Tibial nerve (tissue), 4 donors: ENCODE measurements at regions not wholly inside any gene's neighbourhood (a gene's known extent, or its start where the extent isn't known, plus 50 kb on each side); places are given as distances from the start of the nearest gene placed in this dataset.

Experiments used
- DNase-seq, 2 donors: peaks; one replicate each; pipeline ENCODE4 v3.0.0-alpha.2; 2019; ENCODE audit warnings: low spot score in 2 of 2
- H3K27ac ChIP-seq, 4 donors: fragments of 200-600 bp; sonication (generic) in 3 of 4; one replicate each; pipeline ENCODE4 v1.5.1; 2017 to 2019; ENCODE audit warnings: mild to moderate bottlenecking in 1 of 4
- H3K27me3 ChIP-seq, 2 donors: fragments of 200-600 bp; sonication (generic) in 1 of 2; one replicate each; pipeline versions ENCODE4 v1.5.1 to v1.6.0; 2017 to 2019
- H3K36me3 ChIP-seq, 3 donors: fragments of 200-600 bp; sonication (generic); one replicate each; pipeline ENCODE4 v1.5.1; 2018 to 2019
- H3K4me1 ChIP-seq, 4 donors: fragments of 200-600 bp; sonication (generic) in 3 of 4; one replicate each; pipeline ENCODE4 v1.5.1; 2017 to 2019
- H3K4me3 ChIP-seq, 4 donors: fragments of 200-600 bp; sonication (generic) in 3 of 4; one replicate each; pipeline ENCODE4 v1.5.1; 2017 to 2019; ENCODE audit warnings: mild to moderate bottlenecking in 1 of 4, moderate library complexity in 1 of 4
- H3K9me3 ChIP-seq, 4 donors: fragments of 200-600 bp; sonication (generic) in 3 of 4; one replicate each; pipeline ENCODE4 v1.5.1; 2017 to 2019
- EP300 ChIP-seq, 2 donors: sonication (generic); formaldehyde crosslinking; IDR thresholded peaks; one replicate each; pipeline ENCODE4 v1.6.1; 2017; ENCODE audit warnings: antibody characterized with exemption in 2 of 2, mild to moderate bottlenecking in 1 of 2
- POLR2A ChIP-seq, 2 donors: fragments of 450-650 bp; IDR thresholded peaks; one replicate each; pipeline ENCODE4 v1.6.1; 2017; ENCODE audit warnings: antibody characterized with exemption in 2 of 2, mild to moderate bottlenecking in 2 of 2, moderate library complexity in 2 of 2
- WGBS, 2 donors: methylation state at CpG; one replicate each; pipeline ENCODE4 v1.1.5; 2018; 5-methylcytosine and 5-hydroxymethylcytosine counted together
- TF ChIP-seq, protein P1 (sequence below), 5 experiments: fragments of 200-600 bp in 3 of 5; fragments of 450-650 bp in 2 of 5; sonication (generic) in 3 of 5; IDR thresholded peaks; one replicate each; pipeline ENCODE4 v1.5.1; 2016 to 2019; ENCODE audit warnings: antibody characterized with exemption in 5 of 5, mild to moderate bottlenecking in 3 of 5, moderate library complexity in 2 of 5

DNA sequence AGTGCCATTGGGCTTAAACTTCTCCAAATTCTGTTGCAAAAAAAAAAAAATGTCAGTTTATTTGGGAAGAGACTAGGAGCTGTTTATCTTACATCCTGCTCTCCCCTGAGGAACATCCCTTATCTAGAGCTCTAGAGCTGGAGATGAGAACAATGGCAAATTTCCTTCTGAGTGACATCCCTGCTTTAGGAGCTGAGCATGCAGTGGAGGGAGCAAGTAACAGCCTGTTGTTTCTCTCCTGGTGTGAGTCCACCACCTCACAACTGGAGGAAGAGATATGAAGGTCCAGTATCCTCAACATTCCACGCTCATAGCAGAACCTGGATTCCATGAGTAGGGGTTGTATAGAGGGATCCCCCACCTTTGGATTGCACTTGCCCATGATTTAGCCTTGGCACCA is 676.4 kb downstream of the PCDH18 start:
- no peak for DNase-seq
- Histone ChIP-seq H3K9me3 (no peaks in the 10 kb centered on the region), H3K27me3 (no peaks in the 10 kb centered on the region), H3K4me1 (no peaks in the 10 kb centered on the region), H3K4me3 (no peak overlapping the region), H3K27ac (no peak overlapping the region), H3K36me3 (no peaks in the 10 kb centered on the region)
- no peak for TF ChIP-seq EP300 (IDR thresholded peaks at IDR 0.05)
- TF ChIP-seq, protein P1, sequence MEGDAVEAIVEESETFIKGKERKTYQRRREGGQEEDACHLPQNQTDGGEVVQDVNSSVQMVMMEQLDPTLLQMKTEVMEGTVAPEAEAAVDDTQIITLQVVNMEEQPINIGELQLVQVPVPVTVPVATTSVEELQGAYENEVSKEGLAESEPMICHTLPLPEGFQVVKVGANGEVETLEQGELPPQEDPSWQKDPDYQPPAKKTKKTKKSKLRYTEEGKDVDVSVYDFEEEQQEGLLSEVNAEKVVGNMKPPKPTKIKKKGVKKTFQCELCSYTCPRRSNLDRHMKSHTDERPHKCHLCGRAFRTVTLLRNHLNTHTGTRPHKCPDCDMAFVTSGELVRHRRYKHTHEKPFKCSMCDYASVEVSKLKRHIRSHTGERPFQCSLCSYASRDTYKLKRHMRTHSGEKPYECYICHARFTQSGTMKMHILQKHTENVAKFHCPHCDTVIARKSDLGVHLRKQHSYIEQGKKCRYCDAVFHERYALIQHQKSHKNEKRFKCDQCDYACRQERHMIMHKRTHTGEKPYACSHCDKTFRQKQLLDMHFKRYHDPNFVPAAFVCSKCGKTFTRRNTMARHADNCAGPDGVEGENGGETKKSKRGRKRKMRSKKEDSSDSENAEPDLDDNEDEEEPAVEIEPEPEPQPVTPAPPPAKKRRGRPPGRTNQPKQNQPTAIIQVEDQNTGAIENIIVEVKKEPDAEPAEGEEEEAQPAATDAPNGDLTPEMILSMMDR (IDR thresholded peaks at IDR 0.05): no peak
- no peak for TF ChIP-seq POLR2A (IDR thresholded peaks at IDR 0.05)
- WGBS, 2 donors: 90% methylated on average over 1 of the region's 1 CpG

DNA sequence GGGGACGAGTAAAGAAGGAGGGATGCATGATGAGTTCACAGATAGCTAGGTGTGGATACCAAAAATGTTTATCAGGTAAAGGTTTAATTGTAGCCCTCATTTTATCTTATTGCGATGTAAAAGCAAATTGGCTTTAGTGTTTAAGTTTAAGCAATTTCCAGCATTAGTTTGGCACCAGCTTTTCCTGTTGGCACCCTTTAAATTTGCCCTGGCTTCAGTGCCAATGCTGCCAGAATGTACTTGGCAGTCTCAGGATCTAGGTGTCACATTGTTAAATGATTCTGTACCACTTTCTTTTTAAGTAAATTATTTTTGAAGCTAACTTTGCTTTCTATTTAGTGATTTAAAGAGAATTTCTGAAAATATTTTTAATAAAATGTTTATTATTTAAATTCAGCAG is 681.8 kb downstream of the PCDH18 start:
- Histone ChIP-seq H3K36me3 (no peaks in the 10 kb centered on the region), H3K4me3 (no peak overlapping the region), H3K4me1 (no peaks in the 10 kb centered on the region), H3K9me3 (peaks cover 0 to 11% (median 0%) of the 10 kb centered on the region in 4 donors), H3K27me3 (no peaks in the 10 kb centered on the region), H3K27ac (no peak overlapping the region)
- 88 to 92% methylated on average over 2 of the region's 2 CpGs for WGBS, 2 donors
- DNase-seq: no peak
- no peak for TF ChIP-seq POLR2A (IDR thresholded peaks at IDR 0.05)
- TF ChIP-seq, protein P1 (IDR thresholded peaks at IDR 0.05): no peak

DNA sequence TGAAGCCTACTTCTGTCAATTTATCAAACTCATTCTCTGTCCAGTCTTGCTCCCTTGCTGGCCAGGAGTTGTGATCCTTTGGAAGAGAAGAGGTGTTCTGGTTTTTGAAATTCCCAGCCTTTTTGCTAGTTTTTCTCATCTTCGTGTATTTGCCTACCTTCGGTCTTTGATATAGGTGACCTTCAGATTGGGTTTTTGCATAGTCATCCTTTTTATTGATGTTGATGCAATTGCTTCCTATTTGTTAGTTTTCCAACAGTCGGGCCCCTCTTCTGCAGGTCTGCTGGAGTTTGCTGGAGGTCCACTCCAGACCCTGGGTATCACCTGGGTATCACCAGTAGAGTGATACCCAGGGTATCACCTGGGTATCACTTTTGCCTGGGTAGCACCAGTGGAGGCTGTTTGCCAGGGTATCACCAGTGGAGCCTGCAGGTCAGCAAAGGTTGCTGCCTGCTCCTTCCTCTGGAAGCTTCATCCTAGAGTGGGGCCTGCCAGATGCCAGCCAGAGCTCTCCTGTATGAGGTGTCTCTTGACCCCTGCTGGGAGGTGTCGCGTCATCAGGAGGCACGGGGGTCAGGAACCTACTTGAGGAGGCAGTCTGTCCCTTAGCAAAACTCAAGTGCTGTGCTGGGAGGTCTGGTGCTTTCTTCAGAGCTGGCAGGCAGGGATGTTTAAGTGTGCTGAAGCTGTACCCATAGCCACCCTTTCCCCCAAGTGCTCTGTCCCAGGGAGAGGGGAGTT is 684.2 kb downstream of the PCDH18 start:
- H3K36me3 ChIP-seq: no peaks in the 10 kb centered on the region
- WGBS, 2 donors: 90 to 98% methylated on average over 3 to 4 of the region's 6 CpGs
- no peak overlapping the region for H3K4me3 ChIP-seq
- H3K27ac ChIP-seq: no peak overlapping the region
- H3K9me3 ChIP-seq: peaks cover 0 to 14% (median 0%) of the 10 kb centered on the region in 4 donors
- TF ChIP-seq POLR2A (IDR thresholded peaks at IDR 0.05): no peak
- TF ChIP-seq EP300 (IDR thresholded peaks at IDR 0.05): no peak
- TF ChIP-seq, protein P1 (IDR thresholded peaks at IDR 0.05): no peak
- DNase-seq: no peak
- no peaks in the 10 kb centered on the region for H3K27me3 ChIP-seq
- H3K4me1 ChIP-seq: no peaks in the 10 kb centered on the region

DNA sequence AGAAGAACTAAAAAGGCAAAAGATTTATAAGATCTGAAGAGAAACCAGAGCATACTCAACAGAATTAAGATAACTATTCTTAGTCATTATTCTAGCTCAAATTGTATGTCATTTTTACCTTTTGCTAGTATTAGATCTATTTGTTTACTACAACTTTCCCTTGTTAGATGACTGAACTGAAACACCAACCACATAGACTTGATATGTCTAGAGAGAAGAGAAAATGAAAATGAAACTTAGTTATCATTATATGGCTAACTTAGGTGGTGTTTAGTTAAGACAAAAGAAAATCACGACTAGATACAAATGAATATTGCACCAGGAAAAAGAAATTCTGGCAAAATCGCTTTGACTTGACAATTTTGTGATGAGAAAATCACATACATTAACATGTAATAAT is 690.8 kb downstream of the PCDH18 start:
- no peak overlapping the region for H3K4me3 ChIP-seq
- no peaks in the 10 kb centered on the region for H3K36me3 ChIP-seq
- H3K4me1 ChIP-seq: no peaks in the 10 kb centered on the region
- TF ChIP-seq POLR2A (IDR thresholded peaks at IDR 0.05) (no peak), EP300 (IDR thresholded peaks at IDR 0.05) (no peak)
- TF ChIP-seq, protein P1 (IDR thresholded peaks at IDR 0.05): no peak
- H3K9me3 ChIP-seq: peaks cover 0 to 3% (median 0%) of the 10 kb centered on the region in 4 donors
- H3K27ac ChIP-seq: no peak overlapping the region
- WGBS, 2 donors: 57 to 92% methylated on average over 2 of the region's 2 CpGs
- H3K27me3 ChIP-seq: peaks cover 0 to 2% of the 10 kb centered on the region in 2 donors
- DNase-seq: no peak

DNA sequence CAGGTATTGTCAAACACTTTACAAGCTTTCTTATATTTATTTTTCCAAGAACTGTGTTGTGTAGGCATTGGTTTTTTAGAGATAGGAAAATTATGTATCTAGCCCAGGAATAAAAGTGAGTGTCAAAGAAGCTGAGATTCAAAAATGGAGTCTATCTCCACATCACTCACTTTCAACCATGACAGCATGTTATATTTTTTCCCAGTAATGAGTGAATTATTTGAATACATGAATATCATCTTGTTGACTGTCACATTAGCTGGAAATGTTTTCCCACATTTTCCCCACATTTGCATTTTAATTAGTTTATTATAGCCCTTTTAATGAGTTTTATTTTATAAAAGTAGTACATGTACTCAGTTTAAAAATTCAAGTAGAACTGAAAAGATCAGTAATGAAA is 693.7 kb downstream of the PCDH18 start:
- Histone ChIP-seq H3K4me3 (no peak overlapping the region), H3K36me3 (no peaks in the 10 kb centered on the region), H3K27me3 (peaks cover 0 to 2% of the 10 kb centered on the region in 2 donors), H3K9me3 (no peaks in the 10 kb centered on the region), H3K27ac (no peak overlapping the region), H3K4me1 (no peaks in the 10 kb centered on the region)
- TF ChIP-seq EP300 (IDR thresholded peaks at IDR 0.05): no peak
- TF ChIP-seq, protein P1 (IDR thresholded peaks at IDR 0.05): no peak
- TF ChIP-seq POLR2A (IDR thresholded peaks at IDR 0.05): no peak
- DNase-seq: no peak
